Uterus (tissue), 2 donors: ENCODE measurements at regions not wholly inside any gene's neighbourhood (a gene's known extent, or its start where the extent isn't known, plus 50 kb on each side); places are given as distances from the start of the nearest gene placed in this dataset.

Source experiments
- CTCF ChIP-seq, 4 experiments: fragments of 200-600 bp in 2 of 4; fragments of 450-650 bp in 2 of 4; sonication (generic) in 2 of 4; IDR thresholded peaks; one replicate each; pipeline ENCODE4 v1.5.1; 2016 to 2019; ENCODE audit warnings: antibody characterized with exemption in 4 of 4, mild to moderate bottlenecking in 2 of 4, moderate library complexity in 1 of 4
- POLR2A ChIP-seq, 2 donors: fragments of 450-650 bp; IDR thresholded peaks; one replicate each; pipeline ENCODE4 v1.6.1; 2016; ENCODE audit warnings: antibody characterized with exemption in 2 of 2, mild to moderate bottlenecking in 1 of 2, moderate library complexity in 1 of 2

- no peak for TF ChIP-seq CTCF (IDR thresholded peaks at IDR 0.05)
- no peak for TF ChIP-seq POLR2A (IDR thresholded peaks at IDR 0.05)
Observed at GRCh38 chr21:18468790-18469189, 65.2 kb upstream of the TMPRSS15 start.
